ENCODE measurements at regions not wholly inside any gene's neighbourhood (a gene's known extent, or its start where the extent isn't known, plus 50 kb on each side); places are given as distances from the start of the nearest gene placed in this dataset.

DNA sequence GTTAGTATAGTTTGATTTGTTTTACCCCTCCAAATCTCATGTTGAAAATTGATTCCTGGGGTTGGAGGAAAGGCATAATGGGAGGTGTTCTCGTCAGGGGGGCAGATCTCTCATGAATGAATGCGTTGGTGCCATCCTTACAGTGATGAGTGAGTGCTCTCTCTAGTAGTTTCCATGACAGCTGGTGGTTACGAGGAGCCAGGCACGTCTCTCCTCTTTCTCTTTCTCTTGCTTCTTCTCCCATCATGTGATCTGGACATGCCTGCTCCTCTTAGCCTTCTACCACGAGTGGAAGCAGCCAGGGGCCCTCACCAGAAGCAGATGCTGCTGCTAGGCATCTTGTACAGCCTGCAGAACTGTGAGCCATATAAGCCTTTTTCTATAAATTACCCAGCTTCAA, 454.1 kb downstream of the EFNA5 start:
- DNase-seq, result no peak

DNA sequence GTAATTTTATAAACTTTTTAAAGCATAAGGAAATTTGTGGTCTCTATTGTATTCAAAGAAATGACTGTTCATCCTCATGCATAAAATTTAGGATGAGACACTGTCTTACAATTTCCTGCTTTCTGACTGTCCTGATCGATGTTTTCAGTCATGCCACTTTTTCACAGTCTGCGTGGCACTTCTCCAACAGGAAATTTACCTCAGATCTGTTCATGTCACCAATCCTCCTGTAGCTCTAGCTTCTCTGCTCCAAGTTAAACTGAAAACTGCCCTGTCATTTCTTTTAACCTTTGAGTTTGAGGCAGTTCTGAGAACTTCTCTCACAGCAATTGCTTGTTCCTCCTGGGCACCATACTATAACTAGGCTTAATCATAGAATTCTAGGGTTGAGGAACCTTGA, 455.1 kb downstream of the EFNA5 start:
- no peak for DNase-seq

DNA sequence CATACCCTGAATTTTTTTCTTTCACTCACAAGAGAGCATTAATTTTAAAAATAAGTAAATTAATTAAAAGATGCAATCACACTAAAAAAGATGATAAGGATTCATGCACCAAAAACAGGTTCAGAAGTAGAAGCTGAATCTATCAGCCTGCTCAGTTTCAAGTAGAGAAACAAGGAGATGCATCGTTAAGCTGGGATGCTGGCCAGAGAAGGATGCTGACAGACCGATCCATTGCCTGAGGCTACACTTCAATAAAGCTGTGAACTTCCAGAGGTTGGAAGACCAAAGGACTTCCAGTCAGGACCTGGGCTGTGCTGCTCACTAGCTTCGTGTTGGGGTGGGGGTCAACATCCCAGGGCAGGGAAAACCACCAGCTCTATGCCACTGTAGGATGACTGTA, 457.7 kb downstream of the EFNA5 start:
- DNase-seq, result no peak

DNA sequence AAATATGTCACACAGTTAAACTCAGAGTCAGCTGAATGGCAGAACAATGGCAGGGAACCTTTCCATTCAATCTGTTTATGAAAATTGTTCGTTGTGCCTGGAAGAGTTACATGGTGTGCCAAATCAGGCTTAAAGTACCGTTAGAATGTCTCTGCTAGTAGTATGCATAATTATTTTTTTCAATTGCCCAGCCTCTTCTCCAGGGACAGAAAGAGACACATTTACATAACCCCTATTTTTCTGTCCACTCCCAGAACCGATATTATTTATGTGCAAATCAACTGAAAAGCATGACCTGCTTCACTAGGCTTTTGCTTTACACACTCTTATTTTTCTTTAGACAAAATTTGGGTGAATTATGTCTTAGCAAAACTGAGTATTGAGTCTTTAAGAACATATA, 459.1 kb downstream of the EFNA5 start:
- no peak for DNase-seq

DNA sequence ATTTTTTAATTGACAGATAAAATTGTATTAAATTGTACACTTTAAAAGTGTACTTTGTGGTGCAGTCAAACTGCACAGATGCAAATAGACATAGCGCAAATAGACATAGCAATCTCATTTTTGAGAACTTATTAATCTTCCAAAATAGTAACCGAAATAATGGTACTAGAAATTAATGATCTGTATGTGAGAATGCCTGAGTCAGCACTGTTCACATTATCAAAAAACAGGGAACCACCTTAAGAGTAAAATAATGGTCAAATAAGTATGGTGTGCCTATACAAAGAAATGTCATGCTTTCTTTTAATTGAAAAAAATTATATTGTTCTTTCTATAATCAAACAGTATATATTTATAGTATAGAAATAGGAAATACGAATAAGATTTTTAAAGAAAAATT, 461.9 kb downstream of the EFNA5 start:
- DNase-seq, result no peak

DNA sequence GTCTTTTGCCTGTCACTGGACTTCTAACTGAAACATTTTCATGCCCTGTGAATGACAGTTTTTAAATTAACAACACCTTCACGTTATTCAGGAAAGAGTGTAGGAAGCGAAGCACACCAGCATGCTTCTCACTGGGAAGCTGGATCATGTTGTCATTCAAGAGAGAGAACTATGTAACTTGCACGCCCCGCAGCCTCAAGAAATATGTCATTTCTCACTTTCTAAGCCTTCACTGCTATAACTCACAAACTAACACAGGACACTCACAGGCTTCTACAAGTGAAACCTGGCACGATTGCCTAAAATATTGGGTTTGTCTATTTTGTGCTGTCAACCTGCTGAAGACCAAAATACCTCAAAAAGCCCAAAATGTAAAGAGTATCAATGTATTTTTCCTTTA, 466.3 kb downstream of the EFNA5 start:
- no peak for DNase-seq

DNA sequence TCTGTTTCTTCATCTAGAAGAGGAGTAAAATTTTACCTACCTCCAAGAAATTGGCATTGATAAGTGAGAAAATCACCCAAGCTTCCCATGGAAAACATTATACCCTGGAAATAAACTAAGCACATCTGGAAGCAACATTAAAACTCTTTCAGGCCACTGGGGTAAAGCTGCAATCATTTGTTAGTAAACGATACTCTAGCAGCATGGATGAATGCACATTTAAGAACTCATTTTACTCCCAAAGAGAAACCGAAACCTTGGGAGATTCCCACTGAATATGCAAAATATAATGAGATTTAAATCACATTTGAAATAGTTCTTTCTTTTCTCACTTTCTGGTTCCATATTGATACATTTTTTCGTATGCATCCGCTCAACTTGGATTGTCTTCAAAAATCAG, 467.5 kb downstream of the EFNA5 start:
- DNase-seq, result no peak

DNA sequence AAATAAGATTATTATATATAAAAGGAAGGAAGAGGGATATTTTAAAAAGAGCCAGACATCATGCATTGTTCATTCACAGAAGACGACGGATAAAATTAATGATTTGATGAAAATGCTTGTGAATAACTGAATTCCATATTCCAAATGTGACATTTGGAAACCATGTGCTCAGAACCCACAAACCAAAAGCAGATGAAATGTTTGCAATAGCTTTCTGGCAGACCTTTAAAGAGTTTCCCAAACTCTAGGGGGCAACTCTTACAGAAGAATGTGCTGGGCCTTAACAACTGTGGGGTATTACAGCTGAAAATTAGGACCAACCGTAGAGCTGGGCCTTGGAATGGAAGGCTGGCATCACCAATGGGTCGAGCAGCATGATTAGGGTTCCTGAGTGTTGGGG, 471.0 kb downstream of the EFNA5 start:
- DNase-seq, result no peak

DNA sequence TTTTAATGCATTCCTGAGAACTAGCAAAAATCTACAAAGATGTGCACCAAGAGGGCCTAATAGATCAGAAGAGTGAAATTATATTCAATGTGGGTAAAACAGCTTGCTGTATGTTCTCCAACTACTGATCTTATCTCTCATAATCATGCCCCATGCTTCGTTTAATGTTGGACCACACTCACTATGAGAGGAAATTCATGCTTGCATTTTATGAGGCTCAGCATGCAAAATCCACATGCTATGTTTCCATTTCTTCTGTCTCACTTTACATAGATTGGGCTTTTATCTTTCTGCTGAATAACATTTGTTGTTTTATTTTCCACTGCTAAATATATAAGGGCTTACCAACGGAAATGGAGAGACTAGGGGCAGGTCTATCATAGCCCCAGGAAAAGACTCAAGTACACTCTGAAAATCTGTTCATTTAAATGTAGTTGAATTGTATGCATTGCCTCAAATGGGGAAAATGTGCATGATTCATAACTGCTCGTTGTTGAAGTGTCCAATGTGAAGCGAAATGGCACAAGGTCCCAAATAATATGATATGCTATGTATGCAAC, 474.2 kb downstream of the EFNA5 start:
- DNase-seq, result no peak

DNA sequence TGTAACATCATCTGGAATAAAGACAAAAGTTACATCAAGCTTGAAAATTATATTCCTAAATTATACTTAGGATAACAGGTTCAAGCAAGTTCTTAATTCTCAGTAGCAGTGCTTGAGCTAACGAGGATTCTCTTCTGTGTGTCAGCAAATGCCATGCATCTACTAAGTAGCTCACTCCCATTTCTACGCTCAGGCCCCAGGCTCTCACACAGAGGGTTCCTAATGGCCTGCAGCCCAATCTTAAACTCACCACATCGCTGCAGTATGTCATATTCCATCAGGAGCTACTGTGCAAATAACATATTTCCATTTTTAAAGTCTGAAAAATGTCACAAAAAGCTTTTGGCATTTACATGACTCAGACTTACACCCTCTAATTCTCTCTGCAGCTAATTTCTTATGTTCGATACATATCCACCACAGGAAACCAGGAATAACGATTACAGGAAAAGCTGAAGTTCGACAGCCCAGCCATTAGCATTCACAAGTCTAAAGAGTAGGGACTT, 474.8 kb downstream of the EFNA5 start:
- no peak for DNase-seq

DNA sequence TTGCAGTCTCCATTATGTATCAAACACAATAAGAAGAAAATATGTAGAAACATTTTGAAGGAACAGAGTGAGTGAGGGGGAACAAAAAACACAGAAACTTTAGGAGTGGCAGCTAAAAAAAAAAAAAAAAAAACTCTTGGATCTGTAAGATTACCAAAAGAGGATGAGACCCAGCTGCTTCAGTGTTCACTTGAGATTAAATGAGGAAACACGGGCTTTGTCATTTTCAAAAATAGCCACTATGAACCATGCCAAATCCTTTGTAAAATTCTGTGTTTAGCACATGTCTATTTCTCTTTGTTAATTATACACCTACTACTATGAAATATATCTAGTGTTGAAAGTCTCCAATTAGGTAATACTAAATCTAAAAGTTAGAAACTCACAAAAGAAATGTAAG, 485.9 kb downstream of the EFNA5 start:
- DNase-seq, result no peak

DNA sequence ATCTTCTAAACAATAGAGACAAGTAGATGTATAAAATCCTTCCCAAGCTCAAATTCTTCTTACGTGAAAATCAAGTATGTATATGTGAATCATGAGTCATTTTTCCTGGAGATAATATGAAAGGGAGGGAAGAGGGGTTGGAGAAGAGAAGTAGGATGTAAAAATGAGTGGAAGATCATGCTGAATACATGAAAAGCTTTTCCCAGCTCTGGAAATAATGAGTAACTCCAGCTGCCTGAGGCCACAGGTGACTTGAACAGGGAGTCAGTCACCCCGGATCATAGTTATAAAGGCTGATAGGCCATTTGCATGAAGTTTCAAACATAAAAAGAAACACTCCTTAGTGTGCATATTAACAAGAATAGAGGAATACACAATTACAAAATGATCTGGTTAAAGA, 486.7 kb downstream of the EFNA5 start:
- DNase-seq, result no peak

DNA sequence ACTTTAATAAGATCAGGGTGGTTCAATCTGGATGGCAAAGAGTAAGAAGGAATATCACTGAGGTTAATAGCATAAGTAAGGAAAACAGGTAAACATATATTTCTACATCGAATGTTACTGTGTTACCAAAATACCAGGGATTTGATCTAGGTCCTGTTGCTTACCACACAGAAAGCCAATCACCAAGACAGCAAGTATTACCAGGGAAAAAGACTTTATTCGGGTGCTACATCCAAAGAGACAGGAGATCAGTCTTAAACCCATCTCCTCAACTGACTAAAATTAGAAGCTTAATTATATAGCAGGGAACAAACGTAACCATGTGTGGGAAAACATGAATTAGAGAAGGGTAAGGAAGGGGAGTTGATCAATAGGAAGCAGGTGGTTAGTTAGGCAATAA, 500.1 kb downstream of the EFNA5 start:
- no peak for DNase-seq

DNA sequence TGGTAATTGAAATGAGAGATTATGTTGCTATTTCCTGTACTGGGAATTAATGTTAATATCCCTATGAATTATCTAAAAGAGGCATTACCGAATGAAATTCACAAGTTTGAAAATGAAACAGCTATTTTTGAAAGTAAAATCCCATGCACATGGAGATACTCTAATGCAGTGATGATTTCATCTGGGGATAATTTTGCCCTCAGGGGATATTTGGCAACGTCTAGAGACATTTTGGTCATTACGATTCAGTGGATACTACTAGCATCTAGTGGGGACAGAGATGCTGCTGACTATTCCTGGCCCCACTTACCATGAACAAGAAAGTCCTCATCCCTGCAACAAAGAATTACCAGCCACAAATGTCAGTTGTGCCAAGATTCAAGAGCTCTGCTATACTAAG, 500.9 kb downstream of the EFNA5 start:
- no peak for DNase-seq

DNA sequence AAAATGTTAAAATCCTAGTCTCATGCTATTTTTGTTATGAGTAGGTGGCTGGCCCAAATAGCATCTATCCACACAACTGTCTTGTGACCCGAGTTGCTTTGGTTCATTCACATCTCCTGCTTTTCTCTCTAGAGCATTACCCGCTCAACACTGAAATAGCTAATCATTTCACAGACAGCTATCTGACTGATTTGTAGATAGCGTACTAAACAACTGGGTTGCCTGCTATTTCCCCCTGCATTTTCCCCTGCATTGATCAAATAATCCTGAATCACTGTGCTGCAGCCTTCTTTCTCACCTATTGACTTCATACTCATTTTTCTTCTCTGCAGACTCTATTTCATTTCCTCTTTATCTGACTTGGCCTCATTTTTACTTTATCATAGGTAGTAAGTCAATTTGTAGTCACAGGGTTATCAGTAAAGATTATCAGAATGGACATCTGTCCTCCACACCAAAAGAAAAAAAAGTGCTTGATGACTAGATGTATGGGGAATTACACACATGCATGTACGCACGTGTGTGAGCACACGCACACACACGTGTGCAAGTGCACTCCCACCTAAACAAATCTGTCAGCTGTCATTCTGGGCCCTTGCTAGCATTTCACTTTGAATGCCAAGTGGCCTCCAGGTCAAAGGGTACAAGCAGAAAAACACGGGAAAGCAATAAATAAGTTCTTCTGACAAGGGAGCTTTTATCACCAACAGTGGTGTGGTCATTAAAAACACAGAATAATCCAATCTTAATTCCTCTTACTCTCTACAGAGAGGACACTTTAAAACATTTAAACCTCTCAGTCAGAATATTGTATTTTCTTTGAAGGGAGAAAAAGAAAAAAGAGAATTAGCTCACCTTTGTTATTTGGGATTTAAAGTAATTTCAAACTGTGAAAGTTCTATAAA, 501.6 kb downstream of the EFNA5 start:
- no peak for DNase-seq

DNA sequence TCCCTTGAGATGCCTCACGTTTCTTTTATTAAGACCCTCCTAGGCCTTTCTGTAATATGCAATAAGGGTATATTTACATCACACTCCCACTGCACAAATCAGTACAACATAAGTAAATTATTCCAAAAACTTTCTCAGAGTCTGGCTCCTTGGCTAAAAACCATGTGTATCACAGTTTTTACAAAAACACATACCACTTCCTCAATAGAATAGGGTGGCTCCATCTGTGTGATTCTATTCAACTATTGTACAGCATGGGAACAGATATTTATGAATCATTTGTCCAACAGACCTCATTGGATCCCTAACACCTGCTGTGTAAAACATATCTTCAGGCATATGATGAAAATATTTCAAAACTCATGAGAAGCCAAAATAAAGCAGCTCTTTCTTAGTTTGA, 502.7 kb downstream of the EFNA5 start:
- no peak for DNase-seq

DNA sequence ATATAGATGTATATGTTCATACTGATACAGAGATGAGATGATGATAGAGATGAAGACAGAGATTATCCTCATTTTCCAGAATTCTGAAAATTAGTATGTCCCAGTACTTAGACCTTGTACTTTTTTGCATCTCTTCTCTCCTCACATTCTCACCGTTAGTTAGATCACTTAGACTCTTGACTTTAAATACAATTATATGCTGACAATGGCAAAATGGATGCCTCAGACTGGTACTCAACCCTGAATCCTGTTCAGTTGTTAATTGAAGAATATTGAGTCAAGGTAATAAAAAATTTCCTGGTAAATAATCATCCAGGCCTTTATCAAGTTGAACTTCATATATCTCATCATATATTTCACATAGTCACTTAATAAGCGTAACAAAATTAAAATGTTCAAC, 505.4 kb downstream of the EFNA5 start:
- DNase-seq, result no peak

DNA sequence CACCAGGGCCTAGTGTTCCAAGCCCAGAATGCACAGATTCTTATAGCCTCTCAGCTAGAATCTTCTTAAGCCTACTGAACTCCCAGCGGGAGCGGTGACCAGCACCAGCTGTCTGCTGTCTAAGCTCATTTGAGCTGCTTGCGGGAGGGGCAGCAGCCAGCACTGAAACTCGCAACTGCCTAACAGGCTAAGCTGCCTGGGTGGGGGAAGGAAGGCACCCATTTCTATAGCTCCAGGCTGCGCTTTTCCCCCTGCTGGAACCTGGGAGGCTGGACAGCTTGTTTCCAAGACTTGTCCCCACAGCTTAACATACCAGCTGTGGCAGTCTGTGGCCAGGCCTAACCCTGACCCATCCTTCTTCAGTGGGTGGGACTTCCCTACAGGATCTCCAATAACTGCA, 512.9 kb downstream of the EFNA5 start:
- DNase-seq, result no peak

DNA sequence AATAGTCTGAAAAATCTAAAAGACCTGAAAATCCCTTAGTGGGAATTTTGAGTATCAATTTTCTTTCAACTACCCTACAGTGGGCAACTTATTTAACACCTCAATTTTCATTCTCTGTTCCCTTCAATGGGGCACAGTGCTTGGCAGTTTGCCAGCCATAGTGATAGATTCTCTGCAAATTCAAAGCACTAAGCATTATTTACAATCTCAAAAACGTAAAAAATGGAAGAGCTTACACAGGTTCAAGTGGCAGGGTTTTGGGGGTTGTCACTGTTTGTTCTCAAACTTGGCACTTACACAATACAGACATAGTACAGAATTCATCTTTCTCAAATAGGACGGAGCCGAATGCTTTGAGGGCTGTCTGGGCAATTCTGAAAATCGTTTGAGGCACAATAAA, 515.0 kb downstream of the EFNA5 start:
- no peak for DNase-seq

DNA sequence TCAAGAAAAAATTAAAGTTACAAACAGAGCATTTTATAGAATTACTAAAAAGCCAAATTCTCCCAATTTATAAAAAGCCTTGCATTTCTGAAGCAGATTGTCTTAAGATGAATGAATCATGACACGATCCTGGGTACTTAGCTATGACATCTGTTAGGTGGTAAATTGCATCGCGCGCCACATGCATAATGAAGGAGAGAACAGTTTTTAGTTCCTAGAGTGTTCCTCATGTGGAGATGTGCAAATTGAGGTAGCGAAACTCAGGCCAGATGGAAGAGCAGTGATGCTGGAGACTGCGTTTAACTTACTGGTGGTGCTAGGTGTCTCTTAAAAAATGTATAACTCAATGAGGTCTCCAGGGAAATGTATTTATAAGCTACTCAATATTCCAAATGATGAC, 516.1 kb downstream of the EFNA5 start:
- DNase-seq, result no peak

DNA sequence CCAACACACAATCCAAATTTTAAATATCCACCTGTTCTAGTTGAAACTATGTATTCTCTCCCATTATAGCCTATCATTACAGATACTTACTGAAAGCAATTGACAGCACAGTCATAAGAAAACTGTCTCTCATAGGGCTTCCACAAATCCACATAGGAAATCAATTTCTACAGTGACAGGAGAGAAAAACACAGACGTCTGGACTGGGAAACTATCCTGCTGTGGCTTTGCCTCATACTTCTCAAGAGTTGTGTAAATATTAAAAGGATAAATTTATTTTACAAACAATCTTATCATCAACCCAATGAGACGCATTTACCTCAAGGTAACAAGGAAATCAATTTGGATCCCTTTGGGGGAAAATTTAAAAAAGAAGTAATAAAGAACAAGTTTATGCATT, 517.5 kb downstream of the EFNA5 start:
- no peak for DNase-seq

DNA sequence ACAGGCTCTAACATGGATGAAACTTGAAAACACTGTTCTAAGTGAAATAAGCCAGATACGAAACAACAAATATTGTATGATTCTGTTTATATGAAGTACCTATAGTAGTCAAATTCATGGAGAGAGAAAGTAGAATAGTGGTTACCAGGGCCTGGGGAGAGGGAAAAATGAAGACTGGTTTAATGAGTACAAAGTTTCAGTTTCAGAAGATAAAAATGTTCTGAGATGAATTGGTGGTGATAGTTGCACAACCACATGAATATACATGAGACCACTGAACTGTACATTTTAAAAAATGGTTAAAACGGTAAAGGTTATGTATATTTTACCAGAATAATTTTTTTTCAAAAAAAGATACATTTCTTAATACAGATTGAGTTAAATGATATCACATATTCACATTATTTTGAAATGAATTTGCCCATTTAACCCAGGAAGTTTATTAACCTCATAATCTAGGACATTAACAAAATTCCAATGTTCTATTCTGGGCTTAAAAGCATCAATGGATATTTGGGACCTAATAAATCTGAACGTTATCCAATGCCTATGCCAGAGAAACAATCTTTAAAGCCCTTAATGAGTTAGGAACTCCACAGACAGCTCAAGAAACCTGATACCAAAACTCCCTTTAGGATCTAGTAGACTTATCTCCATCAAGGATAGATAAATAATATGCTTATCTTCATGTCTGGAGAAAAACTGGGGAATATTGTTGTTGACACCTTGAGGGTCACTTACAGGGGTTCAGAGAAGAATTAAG, 521.3 kb downstream of the EFNA5 start:
- no peak for DNase-seq

DNA sequence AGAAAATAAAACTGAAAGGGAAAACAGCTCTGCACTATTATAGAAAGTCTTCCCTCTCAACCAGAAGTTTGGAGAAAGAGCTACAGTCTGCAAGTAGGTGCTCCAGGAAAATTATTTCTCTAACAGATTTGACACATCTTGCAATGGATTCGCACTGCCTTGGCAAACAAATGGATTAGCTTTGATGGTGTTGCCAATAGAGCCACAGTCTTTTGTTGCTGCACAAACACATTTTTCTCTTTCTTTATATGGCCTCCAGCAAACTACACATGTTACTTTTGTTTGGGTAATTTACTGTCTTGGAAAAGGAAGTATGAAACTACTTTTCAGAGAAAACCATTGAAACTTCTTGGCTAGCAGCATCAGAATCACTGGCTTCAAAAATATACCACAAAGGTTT, 523.1 kb downstream of the EFNA5 start:
- no peak for DNase-seq

Data from right kidney (tissue), 1 donor.